GM18499 (cell line): ENCODE measurements at regions not wholly inside any gene's neighbourhood (a gene's known extent, or its start where the extent isn't known, plus 50 kb on each side); places are given as distances from the start of the nearest gene placed in this dataset.
"Not testable (repeated sequence)": the region's sequence is repeated elsewhere in the genome, so short reads cannot be mapped to it uniquely, and the experiment has no call there.

Experiments
- ATAC-seq: cut with Tn5 transposase; IDR thresholded peaks from one replicate; pipeline ENCODE4 v1.9.1; 2021; ENCODE audit warnings: moderate number of reproducible peaks; ENCODE audit not compliant: insufficient read depth, unreplicated experiment

GRCh38 chr2:11068079-11068741, 87.1 kb upstream of the SLC66A3 start:
- no peak for ATAC-seq

- ATAC-seq: no peak
Observed at GRCh38 chr2:11068856-11069526, 86.3 kb upstream of the SLC66A3 start.

GRCh38 chr2:11069566-11070185, 85.6 kb upstream of the SLC66A3 start:
- no peak for ATAC-seq

GRCh38 chr2:11071211-11071610, 84.1 kb upstream of the SLC66A3 start:
- no peak for ATAC-seq

GRCh38 chr2:11071939-11072338, 83.3 kb upstream of the SLC66A3 start:
- no peak for ATAC-seq

- no peak for ATAC-seq
Observed at GRCh38 chr2:11072550-11072949, 82.7 kb upstream of the SLC66A3 start.

GRCh38 chr2:11073251-11073650, 82.0 kb upstream of the SLC66A3 start:
- ATAC-seq: no peak

GRCh38 chr2:11073776-11074175, 81.5 kb upstream of the SLC66A3 start:
- ATAC-seq: no peak

GRCh38 chr2:11074246-11074820, 80.9 kb upstream of the SLC66A3 start:
- no peak for ATAC-seq

- ATAC-seq: no peak
Observed at GRCh38 chr2:11075221-11075620, 80.0 kb upstream of the SLC66A3 start.

GRCh38 chr2:11077411-11077810, 77.9 kb upstream of the SLC66A3 start:
- no peak for ATAC-seq

GRCh38 chr2:11079136-11079824, 76.0 kb upstream of the SLC66A3 start:
- ATAC-seq: no peak

GRCh38 chr2:11080253-11081115, 74.8 kb upstream of the SLC66A3 start:
- no peak for ATAC-seq

- ATAC-seq: no peak
Observed at GRCh38 chr2:11082880-11083279, 72.4 kb upstream of the SLC66A3 start.

GRCh38 chr2:11088821-11089220, 66.4 kb upstream of the SLC66A3 start:
- ATAC-seq: not testable (repeated sequence)

GRCh38 chr2:11090187-11090586, 65.1 kb upstream of the SLC66A3 start:
- no peak for ATAC-seq

- ATAC-seq: no peak
Observed at GRCh38 chr2:11092701-11093335, 62.4 kb upstream of the SLC66A3 start.

GRCh38 chr2:11093467-11093866, 61.8 kb upstream of the SLC66A3 start:
- ATAC-seq: no peak

GRCh38 chr2:11094021-11094810, 61.1 kb upstream of the SLC66A3 start:
- no peak for ATAC-seq
